ENCODE measurements at regions not wholly inside any gene's neighbourhood (a gene's known extent, or its start where the extent isn't known, plus 50 kb on each side); places are given as distances from the start of the nearest gene placed in this dataset.
"Not testable (repeated sequence)": the region's sequence is repeated elsewhere in the genome, so short reads cannot be mapped to it uniquely, and the experiment has no call there.

- Histone ChIP-seq H3K9ac (ENCODE audit: low read depth, low read length) (no peak overlapping the region), H3K27ac (ENCODE audit: low read depth, low read length) (no peak overlapping the region), H3K4me3 (ENCODE audit: low read length) (no peak overlapping the region), H3K27me3 (ENCODE audit: insufficient read depth, low read length) (no peaks in the 10 kb centered on the region), H3K36me3 (ENCODE audit: insufficient read depth, low read length) (no peaks in the 10 kb centered on the region), H3K4me1 (ENCODE audit: insufficient read depth, low read length) (no peaks in the 10 kb centered on the region), H3K9me3 (ENCODE audit: insufficient read depth, low read depth, low read length) (no peaks in the 10 kb centered on the region)
- 86% methylated on average over 8 of the region's 8 CpGs for WGBS
These were observed 123.4 kb upstream of the ACBD5 start for GRCh38 chr10:27364028-27364427.

GRCh38 chr10:27360581-27361172 is 120.1 kb upstream of the ACBD5 start:
- 8% methylated on average over 1 of the region's 3 CpGs for WGBS
- H3K27ac ChIP-seq (ENCODE audit: low read depth, low read length): no peak overlapping the region
- H3K9ac ChIP-seq (ENCODE audit: low read depth, low read length): no peak overlapping the region
- no peak overlapping the region for H3K4me3 ChIP-seq (ENCODE audit: low read length)
- H3K36me3 ChIP-seq (ENCODE audit: insufficient read depth, low read length): no peaks in the 10 kb centered on the region
- no peaks in the 10 kb centered on the region for H3K4me1 ChIP-seq (ENCODE audit: insufficient read depth, low read length)
- H3K9me3 ChIP-seq (ENCODE audit: insufficient read depth, low read depth, low read length): no peaks in the 10 kb centered on the region
- H3K27me3 ChIP-seq (ENCODE audit: insufficient read depth, low read length): no peaks in the 10 kb centered on the region

- 94% methylated on average over 9 of the region's 12 CpGs for WGBS
These were observed 119.3 kb upstream of the ACBD5 start for GRCh38 chr10:27359792-27360355.

GRCh38 chr10:27356738-27357137 is 116.1 kb upstream of the ACBD5 start:
- Histone ChIP-seq H3K9me3 (ENCODE audit: insufficient read depth, low read depth, low read length) (no peaks in the 10 kb centered on the region), H3K36me3 (ENCODE audit: insufficient read depth, low read length) (no peaks in the 10 kb centered on the region), H3K27me3 (ENCODE audit: insufficient read depth, low read length) (no peaks in the 10 kb centered on the region), H3K4me3 (ENCODE audit: low read length) (no peak overlapping the region), H3K4me1 (ENCODE audit: insufficient read depth, low read length) (no peaks in the 10 kb centered on the region), H3K27ac (ENCODE audit: low read depth, low read length) (no peak overlapping the region), H3K9ac (ENCODE audit: low read depth, low read length) (no peak overlapping the region)
- WGBS: 96% methylated on average over 8 of the region's 8 CpGs

More at GRCh38 chr10:27359792-27360355, 119.3 kb upstream of the ACBD5 start:
- H3K9me3 ChIP-seq (ENCODE audit: insufficient read depth, low read depth, low read length): no peaks in the 10 kb centered on the region
- H3K9ac ChIP-seq (ENCODE audit: low read depth, low read length): no peak overlapping the region
- H3K27ac ChIP-seq (ENCODE audit: low read depth, low read length): no peak overlapping the region
- H3K36me3 ChIP-seq (ENCODE audit: insufficient read depth, low read length): no peaks in the 10 kb centered on the region
- no peaks in the 10 kb centered on the region for H3K4me1 ChIP-seq (ENCODE audit: insufficient read depth, low read length)
- no peaks in the 10 kb centered on the region for H3K27me3 ChIP-seq (ENCODE audit: insufficient read depth, low read length)
- H3K4me3 ChIP-seq (ENCODE audit: low read length): no peak overlapping the region

GRCh38 chr10:27355918-27356573 is 115.4 kb upstream of the ACBD5 start:
- H3K27ac ChIP-seq (ENCODE audit: low read depth, low read length): no peak overlapping the region
- 93% methylated on average over 7 of the region's 7 CpGs for WGBS
- no peak overlapping the region for H3K4me3 ChIP-seq (ENCODE audit: low read length)
- no peak overlapping the region for H3K9ac ChIP-seq (ENCODE audit: low read depth, low read length)
- H3K4me1 ChIP-seq (ENCODE audit: insufficient read depth, low read length): no peaks in the 10 kb centered on the region
- H3K27me3 ChIP-seq (ENCODE audit: insufficient read depth, low read length): no peaks in the 10 kb centered on the region
- H3K36me3 ChIP-seq (ENCODE audit: insufficient read depth, low read length): no peaks in the 10 kb centered on the region
- no peaks in the 10 kb centered on the region for H3K9me3 ChIP-seq (ENCODE audit: insufficient read depth, low read depth, low read length)

- H3K36me3 ChIP-seq (ENCODE audit: insufficient read depth, low read length); H3K27ac ChIP-seq (ENCODE audit: low read depth, low read length); H3K4me3 ChIP-seq (ENCODE audit: low read length); H3K9me3 ChIP-seq (ENCODE audit: insufficient read depth, low read depth, low read length); H3K9ac ChIP-seq (ENCODE audit: low read depth, low read length); H3K4me1 ChIP-seq (ENCODE audit: insufficient read depth, low read length); H3K27me3 ChIP-seq (ENCODE audit: insufficient read depth, low read length): not testable (repeated sequence)
- 70% methylated on average over 8 of the region's 11 CpGs for WGBS
These were observed 114.2 kb upstream of the ACBD5 start for GRCh38 chr10:27354643-27355270.

- not testable (repeated sequence) for H3K9me3 ChIP-seq (ENCODE audit: insufficient read depth, low read depth, low read length); H3K27me3 ChIP-seq (ENCODE audit: insufficient read depth, low read length); H3K4me1 ChIP-seq (ENCODE audit: insufficient read depth, low read length); H3K36me3 ChIP-seq (ENCODE audit: insufficient read depth, low read length); H3K9ac ChIP-seq (ENCODE audit: low read depth, low read length); H3K4me3 ChIP-seq (ENCODE audit: low read length); H3K27ac ChIP-seq (ENCODE audit: low read depth, low read length)
- WGBS: 88% methylated on average over 5 of the region's 5 CpGs
These were observed 113.5 kb upstream of the ACBD5 start for GRCh38 chr10:27354100-27354499.

GRCh38 chr10:27349987-27350386 is 109.4 kb upstream of the ACBD5 start:
- Histone ChIP-seq H3K27ac (ENCODE audit: low read depth, low read length) (no peak overlapping the region), H3K4me3 (ENCODE audit: low read length) (no peak overlapping the region), H3K27me3 (ENCODE audit: insufficient read depth, low read length) (no peaks in the 10 kb centered on the region), H3K9me3 (ENCODE audit: insufficient read depth, low read depth, low read length) (no peaks in the 10 kb centered on the region), H3K4me1 (ENCODE audit: insufficient read depth, low read length) (peaks cover 4% of the 10 kb centered on the region), H3K9ac (ENCODE audit: low read depth, low read length) (no peak overlapping the region), H3K36me3 (ENCODE audit: insufficient read depth, low read length) (no peaks in the 10 kb centered on the region)
- WGBS: 95% methylated on average over 19 of the region's 20 CpGs

- H3K27me3 ChIP-seq (ENCODE audit: insufficient read depth, low read length); H3K27ac ChIP-seq (ENCODE audit: low read depth, low read length); H3K9ac ChIP-seq (ENCODE audit: low read depth, low read length); H3K9me3 ChIP-seq (ENCODE audit: insufficient read depth, low read depth, low read length); H3K4me1 ChIP-seq (ENCODE audit: insufficient read depth, low read length); H3K36me3 ChIP-seq (ENCODE audit: insufficient read depth, low read length); H3K4me3 ChIP-seq (ENCODE audit: low read length): not testable (repeated sequence)
- WGBS: 47% methylated on average over 4 of the region's 4 CpGs
These were observed 107.2 kb upstream of the ACBD5 start for GRCh38 chr10:27347827-27348207.

- H3K9me3 ChIP-seq (ENCODE audit: insufficient read depth, low read depth, low read length): no peaks in the 10 kb centered on the region
- no peak overlapping the region for H3K9ac ChIP-seq (ENCODE audit: low read depth, low read length)
- H3K27me3 ChIP-seq (ENCODE audit: insufficient read depth, low read length): no peaks in the 10 kb centered on the region
- no peaks in the 10 kb centered on the region for H3K36me3 ChIP-seq (ENCODE audit: insufficient read depth, low read length)
- no peak overlapping the region for H3K4me3 ChIP-seq (ENCODE audit: low read length)
- H3K27ac ChIP-seq (ENCODE audit: low read depth, low read length): no peak overlapping the region
- 77% methylated on average over 4 of the region's 4 CpGs for WGBS
- H3K4me1 ChIP-seq (ENCODE audit: insufficient read depth, low read length): peaks cover 7% of the 10 kb centered on the region
These were observed 104.9 kb upstream of the ACBD5 start for GRCh38 chr10:27345455-27345920.

GRCh38 chr10:27344568-27345454 is 104.2 kb upstream of the ACBD5 start:
- Histone ChIP-seq H3K36me3 (ENCODE audit: insufficient read depth, low read length) (no peaks in the 10 kb centered on the region), H3K9me3 (ENCODE audit: insufficient read depth, low read depth, low read length) (no peaks in the 10 kb centered on the region), H3K27ac (ENCODE audit: low read depth, low read length) (no peak overlapping the region), H3K4me1 (ENCODE audit: insufficient read depth, low read length) (peaks cover 7% of the 10 kb centered on the region), H3K9ac (ENCODE audit: low read depth, low read length) (no peak overlapping the region), H3K27me3 (ENCODE audit: insufficient read depth, low read length) (no peaks in the 10 kb centered on the region), H3K4me3 (ENCODE audit: low read length) (no peak overlapping the region)
- WGBS: 71% methylated on average over 8 of the region's 8 CpGs

Measured in HUES64 (cell line).